COLO668 (cell line): ENCODE measurements at regions not wholly inside any gene's neighbourhood (a gene's known extent, or its start where the extent isn't known, plus 50 kb on each side); places are given as distances from the start of the nearest gene placed in this dataset.
A peak's percentile ranks its signal among the peaks of the same experiment; 100 is the strongest.
"Not testable (repeated sequence)": the region's sequence is repeated elsewhere in the genome, so short reads cannot be mapped to it uniquely, and the experiment has no call there.

ENCODE experiments used
- DNase-seq: peaks from one replicate; lab custom pipeline; 2025; ENCODE audit not compliant: unreplicated experiment; lab: John Stamatoyannopoulos, UW

- DNase-seq = not testable (repeated sequence)
Measured at GRCh38 chr2:122051659-122052058, 296.2 kb downstream of the TSN start.

GRCh38 chr2:122055521-122055931 lies 300.1 kb downstream of the TSN start:
- DNase-seq = no peak

- DNase-seq = no peak
Measured at GRCh38 chr2:122056853-122057252, 301.4 kb downstream of the TSN start.

GRCh38 chr2:122061206-122061605 lies 305.8 kb downstream of the TSN start:
- no peak for DNase-seq

GRCh38 chr2:122061831-122062230 lies 306.4 kb downstream of the TSN start:
- no peak for DNase-seq

GRCh38 chr2:122062506-122062905 lies 307.1 kb downstream of the TSN start:
- no peak for DNase-seq

GRCh38 chr2:122063716-122064115 lies 308.3 kb downstream of the TSN start:
- DNase-seq = no peak

GRCh38 chr2:122070241-122070731 lies 314.8 kb downstream of the TSN start:
- DNase-seq = no peak

- no peak for DNase-seq
Measured at GRCh38 chr2:122072666-122073065, 317.2 kb downstream of the TSN start.

- no peak for DNase-seq
Measured at GRCh38 chr2:122074201-122074600, 318.8 kb downstream of the TSN start.

- no peak for DNase-seq
Measured at GRCh38 chr2:122075381-122075780, 319.9 kb downstream of the TSN start.

- DNase-seq = no peak
Measured at GRCh38 chr2:122077114-122077513, 321.7 kb downstream of the TSN start.

- DNase-seq = no peak
Measured at GRCh38 chr2:122077771-122078170, 322.3 kb downstream of the TSN start.

GRCh38 chr2:122078451-122078850 lies 323.0 kb downstream of the TSN start:
- no peak for DNase-seq

GRCh38 chr2:122079844-122080243 lies 324.4 kb downstream of the TSN start:
- DNase-seq = no peak

GRCh38 chr2:122080316-122080715 lies 324.9 kb downstream of the TSN start:
- DNase-seq = no peak

GRCh38 chr2:122080871-122081270 lies 325.4 kb downstream of the TSN start:
- no peak for DNase-seq

- DNase-seq = peak; percentile 9
Measured at GRCh38 chr2:122081751-122082150, 326.3 kb downstream of the TSN start.

- DNase-seq = no peak
Measured at GRCh38 chr2:122083256-122084048, 328.0 kb downstream of the TSN start.

- not testable (repeated sequence) for DNase-seq
Measured at GRCh38 chr2:122085672-122086071, 330.2 kb downstream of the TSN start.

- DNase-seq = no peak
Measured at GRCh38 chr2:122094557-122094956, 339.1 kb downstream of the TSN start.

- no peak for DNase-seq
Measured at GRCh38 chr2:122096761-122097160, 341.3 kb downstream of the TSN start.

- no peak for DNase-seq
Measured at GRCh38 chr2:122098306-122098705, 342.9 kb downstream of the TSN start.
